ENCODE measurements at regions not wholly inside any gene's neighbourhood (a gene's known extent, or its start where the extent isn't known, plus 50 kb on each side); places are given as distances from the start of the nearest gene placed in this dataset.

DNA sequence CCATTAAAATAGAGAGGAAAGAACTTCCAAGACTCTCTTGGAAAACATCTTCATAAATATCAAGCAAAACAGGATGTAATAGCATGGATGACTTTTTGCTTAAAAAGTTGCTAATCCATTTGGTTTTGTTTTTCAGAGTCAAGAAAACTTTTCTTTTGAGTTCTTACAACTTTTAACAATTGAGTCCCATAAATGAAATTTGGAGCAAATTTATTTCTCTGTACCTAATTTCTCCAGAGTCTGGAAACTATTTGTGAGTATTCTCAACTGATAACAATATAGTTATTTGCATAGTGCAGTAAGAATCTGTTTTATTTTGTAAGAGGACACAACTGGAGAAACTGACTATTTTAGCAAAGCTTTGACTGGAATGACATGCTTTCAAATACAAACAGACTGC, 606.3 kb upstream of the IGFBP3 start:
- TF ChIP-seq CTCF (IDR thresholded peaks at IDR 0.05) (no peak), EZH2 (IDR thresholded peaks at IDR 0.05; ENCODE audit: borderline replicate concordance, insufficient read depth, low read depth, low read length, poor library complexity, severe bottlenecking) (no peak)
